ENCODE measurements at regions not wholly inside any gene's neighbourhood (a gene's known extent, or its start where the extent isn't known, plus 50 kb on each side); places are given as distances from the start of the nearest gene placed in this dataset.
A peak's percentile ranks its signal among the peaks of the same experiment; 100 is the strongest.

DNA sequence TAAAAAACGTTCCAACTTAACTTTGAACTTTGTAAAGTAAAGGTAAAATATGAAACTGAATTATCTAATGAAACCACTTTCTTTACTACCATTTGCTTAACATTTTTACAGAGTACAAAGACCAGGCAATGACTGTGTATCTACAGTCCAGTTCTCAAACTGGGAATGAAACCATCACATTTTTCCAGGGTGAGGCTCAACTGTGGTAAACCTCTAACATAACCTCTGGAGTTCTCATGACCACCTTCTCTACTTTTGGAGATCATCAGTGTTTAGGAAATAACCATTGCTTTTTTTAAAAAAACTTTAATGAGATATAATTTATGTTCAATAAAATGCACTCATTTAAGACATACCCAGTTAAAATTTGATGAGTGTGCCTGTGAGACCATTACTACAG, 223.5 kb downstream of the RNF152 start:
- TF ChIP-seq, protein P1, sequence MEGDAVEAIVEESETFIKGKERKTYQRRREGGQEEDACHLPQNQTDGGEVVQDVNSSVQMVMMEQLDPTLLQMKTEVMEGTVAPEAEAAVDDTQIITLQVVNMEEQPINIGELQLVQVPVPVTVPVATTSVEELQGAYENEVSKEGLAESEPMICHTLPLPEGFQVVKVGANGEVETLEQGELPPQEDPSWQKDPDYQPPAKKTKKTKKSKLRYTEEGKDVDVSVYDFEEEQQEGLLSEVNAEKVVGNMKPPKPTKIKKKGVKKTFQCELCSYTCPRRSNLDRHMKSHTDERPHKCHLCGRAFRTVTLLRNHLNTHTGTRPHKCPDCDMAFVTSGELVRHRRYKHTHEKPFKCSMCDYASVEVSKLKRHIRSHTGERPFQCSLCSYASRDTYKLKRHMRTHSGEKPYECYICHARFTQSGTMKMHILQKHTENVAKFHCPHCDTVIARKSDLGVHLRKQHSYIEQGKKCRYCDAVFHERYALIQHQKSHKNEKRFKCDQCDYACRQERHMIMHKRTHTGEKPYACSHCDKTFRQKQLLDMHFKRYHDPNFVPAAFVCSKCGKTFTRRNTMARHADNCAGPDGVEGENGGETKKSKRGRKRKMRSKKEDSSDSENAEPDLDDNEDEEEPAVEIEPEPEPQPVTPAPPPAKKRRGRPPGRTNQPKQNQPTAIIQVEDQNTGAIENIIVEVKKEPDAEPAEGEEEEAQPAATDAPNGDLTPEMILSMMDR (IDR thresholded peaks at IDR 0.05; ENCODE audit: extremely low read depth, low read depth, low read length), result no peak

DNA sequence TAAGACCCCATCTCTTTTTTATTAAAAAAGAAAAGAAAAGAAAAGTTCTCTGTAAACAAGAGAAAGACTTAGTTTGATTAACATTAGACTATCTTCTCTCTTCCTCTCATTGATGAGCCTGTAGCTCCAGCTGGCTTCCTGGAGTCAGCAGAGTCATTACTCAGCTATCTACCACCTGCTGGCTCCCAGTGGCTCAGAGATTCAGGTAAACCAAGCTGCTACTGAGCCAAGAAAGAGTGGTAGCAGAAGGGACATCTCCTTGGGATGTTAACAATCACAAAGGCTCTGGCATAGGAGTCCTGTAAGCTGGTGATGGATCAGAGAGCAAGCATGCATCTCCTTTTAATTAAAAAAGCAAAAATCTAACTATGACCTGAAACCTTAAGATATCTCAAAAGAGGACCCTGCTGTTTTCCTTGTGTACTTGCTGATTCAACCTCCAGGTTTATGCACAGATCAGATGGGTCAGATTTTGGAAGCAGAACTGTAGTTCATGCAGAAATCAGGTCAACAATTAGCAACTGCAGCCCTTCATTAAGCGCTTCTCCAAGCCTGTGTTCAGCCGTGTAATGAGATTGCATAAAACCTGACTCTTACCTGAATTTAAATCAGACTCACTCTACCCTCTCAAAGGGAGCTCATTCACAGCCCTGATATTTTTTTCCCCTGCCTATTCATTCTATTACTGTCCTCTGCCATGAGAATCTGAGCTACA, 225.8 kb downstream of the RNF152 start:
- H3K4me3 ChIP-seq (ENCODE audit: insufficient read depth, low read length), result no peak overlapping the region
- H2AFZ ChIP-seq (ENCODE audit: low read length), result no peak overlapping the region
- DNase-seq (ENCODE audit: insufficient read length, low spot score, missing footprints), result no peak
- no peaks in the 10 kb centered on the region for H4K20me1 ChIP-seq (ENCODE audit: insufficient read depth, low read length)
- peaks cover 10% of the 10 kb centered on the region for H3K4me1 ChIP-seq (ENCODE audit: insufficient read depth, low read length)
- no peaks in the 10 kb centered on the region for H3K9me3 ChIP-seq (ENCODE audit: low read depth, low read length)
- H3K27ac ChIP-seq (ENCODE audit: low read depth, low read length), result no peak overlapping the region
- no peaks in the 10 kb centered on the region for H3K36me3 ChIP-seq (ENCODE audit: insufficient read depth, low read length)
- H3K79me2 ChIP-seq (ENCODE audit: insufficient read depth, low read length), result no peaks in the 10 kb centered on the region
- H3K4me2 ChIP-seq (ENCODE audit: insufficient read depth, low read length), result no peak overlapping the region
- TF ChIP-seq, protein P1 (IDR thresholded peaks at IDR 0.05; ENCODE audit: extremely low read depth, low read depth, low read length), result no peak
- no peaks in the 10 kb centered on the region for H3K27me3 ChIP-seq (ENCODE audit: insufficient read depth, low read length)

More for the DNA sequence above, 223.5 kb downstream of the RNF152 start:
- Histone ChIP-seq H3K9me3 (ENCODE audit: low read depth, low read length) (no peaks in the 10 kb centered on the region), H3K27me3 (ENCODE audit: insufficient read depth, low read length) (no peaks in the 10 kb centered on the region), H3K36me3 (ENCODE audit: insufficient read depth, low read length) (no peaks in the 10 kb centered on the region), H3K4me3 (ENCODE audit: insufficient read depth, low read length) (no peak overlapping the region), H4K20me1 (ENCODE audit: insufficient read depth, low read length) (no peaks in the 10 kb centered on the region), H3K4me1 (ENCODE audit: insufficient read depth, low read length) (peaks cover 10% of the 10 kb centered on the region), H3K79me2 (ENCODE audit: insufficient read depth, low read length) (no peaks in the 10 kb centered on the region), H2AFZ (ENCODE audit: low read length) (no peak overlapping the region), H3K27ac (ENCODE audit: low read depth, low read length) (no peak overlapping the region), H3K4me2 (ENCODE audit: insufficient read depth, low read length) (peak overlapping the region; percentile 17)
- peak; percentile 72 for DNase-seq (ENCODE audit: insufficient read length, low spot score, missing footprints)

DNA sequence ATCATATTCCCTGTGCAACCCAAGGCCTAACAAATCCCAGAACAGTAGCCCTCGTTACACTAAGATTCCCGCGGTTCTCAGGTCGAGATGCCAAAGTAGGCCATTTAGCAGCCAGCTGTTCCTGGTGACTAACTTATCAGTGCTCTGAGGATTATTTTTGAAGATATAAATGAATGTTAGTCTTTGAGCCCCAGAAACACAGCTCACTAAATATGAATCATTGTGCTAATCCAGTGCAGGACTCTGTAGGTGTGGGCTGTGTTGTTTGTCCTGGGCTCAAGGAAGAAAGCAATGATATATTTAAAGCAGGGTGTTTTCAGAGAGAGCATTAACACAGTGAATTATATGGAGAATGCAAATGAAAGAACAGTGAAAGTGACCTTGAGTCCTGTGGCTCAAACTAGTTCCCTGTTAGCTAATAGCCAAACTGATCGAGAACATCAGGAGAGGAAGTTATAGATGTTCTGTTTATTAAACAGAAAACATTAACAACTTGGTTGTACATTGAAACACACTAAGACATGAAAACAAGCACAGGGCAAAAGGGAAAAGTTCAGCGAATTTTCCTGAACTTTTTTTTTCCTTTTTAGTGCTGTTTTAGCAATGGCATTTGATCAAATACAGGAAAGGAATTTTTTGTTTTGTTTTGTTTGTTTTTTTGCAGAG, 228.3 kb downstream of the RNF152 start:
- no peaks in the 10 kb centered on the region for H3K79me2 ChIP-seq (ENCODE audit: insufficient read depth, low read length)
- H2AFZ ChIP-seq (ENCODE audit: low read length), result no peak overlapping the region
- no peaks in the 10 kb centered on the region for H4K20me1 ChIP-seq (ENCODE audit: insufficient read depth, low read length)
- no peak overlapping the region for H3K4me2 ChIP-seq (ENCODE audit: insufficient read depth, low read length)
- H3K4me1 ChIP-seq (ENCODE audit: insufficient read depth, low read length), result peaks cover 7% of the 10 kb centered on the region
- no peaks in the 10 kb centered on the region for H3K36me3 ChIP-seq (ENCODE audit: insufficient read depth, low read length)
- H3K9me3 ChIP-seq (ENCODE audit: low read depth, low read length), result no peaks in the 10 kb centered on the region
- DNase-seq (ENCODE audit: insufficient read length, low spot score, missing footprints), result no peak
- TF ChIP-seq, protein P1 (IDR thresholded peaks at IDR 0.05; ENCODE audit: extremely low read depth, low read depth, low read length), result no peak
- no peaks in the 10 kb centered on the region for H3K27me3 ChIP-seq (ENCODE audit: insufficient read depth, low read length)
- H3K27ac ChIP-seq (ENCODE audit: low read depth, low read length), result no peak overlapping the region
- no peak overlapping the region for H3K4me3 ChIP-seq (ENCODE audit: insufficient read depth, low read length)

DNA sequence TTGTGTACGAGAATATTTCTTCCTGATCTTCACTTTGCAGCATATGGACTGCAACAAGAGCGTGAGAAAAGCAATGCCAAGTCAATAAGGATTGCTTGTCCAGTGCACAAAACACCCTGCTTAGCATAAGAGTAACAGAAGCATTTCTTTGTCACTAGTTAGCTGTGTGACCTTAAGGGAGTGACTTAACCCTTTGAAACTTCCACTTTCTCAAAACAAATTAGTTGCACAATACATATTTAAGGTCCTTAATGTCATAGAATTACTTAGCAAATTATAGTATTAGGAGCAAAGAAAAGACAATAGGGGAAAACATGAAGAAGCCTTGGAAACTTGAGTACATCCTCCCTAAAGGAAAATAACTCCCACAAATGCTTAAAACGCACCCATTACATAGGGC, 230.1 kb downstream of the RNF152 start:
- no peak overlapping the region for H3K4me2 ChIP-seq (ENCODE audit: insufficient read depth, low read length)
- no peaks in the 10 kb centered on the region for H3K4me1 ChIP-seq (ENCODE audit: insufficient read depth, low read length)
- H3K36me3 ChIP-seq (ENCODE audit: insufficient read depth, low read length), result no peaks in the 10 kb centered on the region
- no peak overlapping the region for H3K27ac ChIP-seq (ENCODE audit: low read depth, low read length)
- no peak overlapping the region for H3K4me3 ChIP-seq (ENCODE audit: insufficient read depth, low read length)
- no peak overlapping the region for H2AFZ ChIP-seq (ENCODE audit: low read length)
- no peaks in the 10 kb centered on the region for H3K27me3 ChIP-seq (ENCODE audit: insufficient read depth, low read length)
- H3K9me3 ChIP-seq (ENCODE audit: low read depth, low read length), result no peaks in the 10 kb centered on the region
- TF ChIP-seq, protein P1 (IDR thresholded peaks at IDR 0.05; ENCODE audit: extremely low read depth, low read depth, low read length), result no peak
- H4K20me1 ChIP-seq (ENCODE audit: insufficient read depth, low read length), result no peaks in the 10 kb centered on the region
- DNase-seq (ENCODE audit: insufficient read length, low spot score, missing footprints), result no peak
- no peaks in the 10 kb centered on the region for H3K79me2 ChIP-seq (ENCODE audit: insufficient read depth, low read length)
